Neural crest cell (in vitro differentiated cells): ENCODE measurements at regions not wholly inside any gene's neighbourhood (a gene's known extent, or its start where the extent isn't known, plus 50 kb on each side); places are given as distances from the start of the nearest gene placed in this dataset.

Experiments used
- DNase-seq: peaks from one replicate; pipeline ENCODE4 v3.0.0; 2021; ENCODE audit warnings: low read depth, mixed read lengths, low spot score
- H3K27ac Mint-ChIP-seq: one replicate; pipeline ENCODE4 v1.8.0; 2021; ENCODE audit warnings: mild to moderate bottlenecking, mixed read lengths; ENCODE audit not compliant: unreplicated experiment
- H3K27me3 Mint-ChIP-seq: 2 replicates; pipeline ENCODE4 v1.8.0; 2021; ENCODE audit warnings: low read depth, mild to moderate bottlenecking, mixed read lengths
- H3K36me3 Mint-ChIP-seq: 2 replicates; pipeline ENCODE4 v1.8.0; 2021; ENCODE audit warnings: low read depth, mild to moderate bottlenecking, mixed read lengths
- H3K4me1 Mint-ChIP-seq: 2 replicates; pipeline ENCODE4 v1.8.0; 2021; ENCODE audit warnings: mixed read lengths
- H3K4me3 Mint-ChIP-seq: one replicate; pipeline ENCODE4 v1.8.0; 2021; ENCODE audit warnings: mild to moderate bottlenecking, mixed read lengths
- H3K9me3 Mint-ChIP-seq: 2 replicates; pipeline ENCODE4 v1.8.0; 2021; ENCODE audit warnings: mixed read lengths
- TF ChIP-seq, protein P1 (sequence below): fragments of 200-600 bp; sonication (generic); conservative IDR thresholded peaks from 2 replicates; pipeline ENCODE4 v1.5.0; 2021; ENCODE audit warnings: antibody characterized with exemption, mild to moderate bottlenecking

DNA sequence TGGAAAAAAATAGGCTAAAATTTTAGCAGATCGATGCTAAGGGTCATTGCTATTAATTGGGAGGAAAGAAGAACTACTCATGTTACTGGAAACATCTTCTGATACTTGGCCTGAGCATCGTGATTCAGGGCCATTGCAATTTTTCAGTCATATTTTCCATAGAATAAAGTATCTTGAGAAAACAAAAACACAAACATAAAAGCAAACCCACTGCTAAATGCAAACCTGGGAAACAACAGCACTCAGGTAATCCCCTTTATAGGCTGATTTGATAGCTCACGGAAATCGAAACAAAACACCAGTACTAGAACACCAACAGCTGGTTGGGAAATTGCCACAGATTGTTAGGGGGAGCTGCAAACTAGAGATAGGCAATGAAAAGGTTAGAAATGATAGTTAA lies 172.9 kb upstream of the ESRRG start:
- H3K36me3 Mint-ChIP-seq, result no peaks in the 10 kb centered on the region
- peaks cover 16% of the 10 kb centered on the region for H3K4me1 Mint-ChIP-seq
- no peaks in the 10 kb centered on the region for H3K9me3 Mint-ChIP-seq
- H3K27me3 Mint-ChIP-seq, result no peaks in the 10 kb centered on the region
- H3K4me3 Mint-ChIP-seq, result no peak overlapping the region
- no peak for DNase-seq
- TF ChIP-seq, protein P1, sequence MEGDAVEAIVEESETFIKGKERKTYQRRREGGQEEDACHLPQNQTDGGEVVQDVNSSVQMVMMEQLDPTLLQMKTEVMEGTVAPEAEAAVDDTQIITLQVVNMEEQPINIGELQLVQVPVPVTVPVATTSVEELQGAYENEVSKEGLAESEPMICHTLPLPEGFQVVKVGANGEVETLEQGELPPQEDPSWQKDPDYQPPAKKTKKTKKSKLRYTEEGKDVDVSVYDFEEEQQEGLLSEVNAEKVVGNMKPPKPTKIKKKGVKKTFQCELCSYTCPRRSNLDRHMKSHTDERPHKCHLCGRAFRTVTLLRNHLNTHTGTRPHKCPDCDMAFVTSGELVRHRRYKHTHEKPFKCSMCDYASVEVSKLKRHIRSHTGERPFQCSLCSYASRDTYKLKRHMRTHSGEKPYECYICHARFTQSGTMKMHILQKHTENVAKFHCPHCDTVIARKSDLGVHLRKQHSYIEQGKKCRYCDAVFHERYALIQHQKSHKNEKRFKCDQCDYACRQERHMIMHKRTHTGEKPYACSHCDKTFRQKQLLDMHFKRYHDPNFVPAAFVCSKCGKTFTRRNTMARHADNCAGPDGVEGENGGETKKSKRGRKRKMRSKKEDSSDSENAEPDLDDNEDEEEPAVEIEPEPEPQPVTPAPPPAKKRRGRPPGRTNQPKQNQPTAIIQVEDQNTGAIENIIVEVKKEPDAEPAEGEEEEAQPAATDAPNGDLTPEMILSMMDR, result no peak
- H3K27ac Mint-ChIP-seq, result no peak overlapping the region

DNA sequence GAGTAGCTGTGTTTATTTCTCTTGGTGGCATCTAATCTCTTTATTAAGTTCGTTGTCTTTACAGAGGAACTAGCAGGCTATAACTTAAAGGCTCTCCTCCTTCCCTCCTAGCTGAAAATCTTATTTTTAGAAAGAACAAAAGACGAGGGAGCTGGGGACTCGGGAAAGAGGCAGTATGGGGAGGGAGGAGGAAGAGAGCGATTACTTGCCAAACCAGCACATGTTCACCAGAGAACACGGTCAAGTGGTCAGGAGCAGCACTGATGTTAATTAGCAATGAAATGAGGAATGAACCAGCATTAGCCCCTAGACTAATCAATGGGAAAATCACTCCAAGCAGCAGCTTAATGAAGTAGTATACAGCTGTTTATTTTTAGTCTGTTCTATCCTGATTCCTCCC lies 171.3 kb upstream of the ESRRG start:
- TF ChIP-seq, protein P1, result no peak
- Mint-ChIP-seq H3K4me1 (peaks cover 16% of the 10 kb centered on the region), H3K4me3 (no peak overlapping the region), H3K27ac (no peak overlapping the region), H3K9me3 (no peaks in the 10 kb centered on the region), H3K36me3 (no peaks in the 10 kb centered on the region), H3K27me3 (no peaks in the 10 kb centered on the region)
- no peak for DNase-seq

DNA sequence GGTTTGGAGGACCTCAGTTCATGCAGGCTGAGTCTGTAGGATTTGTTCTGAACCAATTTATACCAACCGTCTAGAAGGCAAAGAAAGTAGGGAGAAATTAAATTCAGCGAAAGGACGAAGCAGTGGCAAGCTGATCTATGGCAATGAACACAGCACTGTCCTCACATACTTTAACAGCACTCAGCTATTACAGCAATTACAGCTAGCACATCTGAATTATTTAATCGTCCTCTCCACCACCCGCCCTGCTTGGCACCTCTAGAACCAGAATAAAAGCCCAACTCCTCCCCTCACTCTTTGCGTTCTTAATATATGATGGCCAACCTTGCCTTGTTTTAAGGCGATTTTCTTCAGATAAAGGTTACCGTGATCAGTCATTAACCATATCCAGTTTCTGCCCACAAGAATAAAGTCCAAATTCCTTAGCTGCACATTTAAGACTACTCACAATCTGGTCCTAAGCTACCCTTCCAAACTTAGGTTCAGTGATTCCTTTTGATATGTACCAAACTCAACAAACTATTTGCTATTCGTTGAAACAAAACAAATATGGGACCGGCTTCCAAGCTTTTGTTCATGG lies 169.4 kb upstream of the ESRRG start:
- DNase-seq, result no peak
- no peaks in the 10 kb centered on the region for H3K36me3 Mint-ChIP-seq
- H3K9me3 Mint-ChIP-seq, result no peaks in the 10 kb centered on the region
- peaks cover 19% of the 10 kb centered on the region for H3K4me1 Mint-ChIP-seq
- TF ChIP-seq, protein P1, result no peak
- no peaks in the 10 kb centered on the region for H3K27me3 Mint-ChIP-seq
- no peak overlapping the region for H3K27ac Mint-ChIP-seq
- no peak overlapping the region for H3K4me3 Mint-ChIP-seq

DNA sequence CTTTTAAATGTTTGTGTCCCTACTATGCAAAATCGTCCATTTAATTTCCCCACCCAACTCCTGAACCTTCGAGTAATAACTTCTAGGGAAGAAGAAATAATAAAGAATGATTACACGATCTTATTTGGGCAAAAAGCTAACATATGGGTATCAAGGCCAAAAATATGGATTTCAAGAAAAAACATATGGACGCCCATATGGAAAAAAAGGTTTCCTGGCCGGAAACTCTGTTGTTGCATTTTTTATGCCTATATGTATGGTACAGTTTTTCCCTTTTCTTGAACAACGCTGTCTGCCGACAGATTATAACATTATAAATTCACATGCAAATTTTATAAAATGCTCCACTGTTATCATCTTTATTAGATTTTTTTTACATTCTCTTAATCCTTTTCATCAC lies 167.6 kb upstream of the ESRRG start:
- Mint-ChIP-seq H3K9me3 (no peaks in the 10 kb centered on the region), H3K4me3 (no peak overlapping the region), H3K36me3 (no peaks in the 10 kb centered on the region), H3K4me1 (peaks cover 15% of the 10 kb centered on the region), H3K27ac (no peak overlapping the region), H3K27me3 (no peaks in the 10 kb centered on the region)
- DNase-seq, result no peak
- TF ChIP-seq, protein P1, result no peak

DNA sequence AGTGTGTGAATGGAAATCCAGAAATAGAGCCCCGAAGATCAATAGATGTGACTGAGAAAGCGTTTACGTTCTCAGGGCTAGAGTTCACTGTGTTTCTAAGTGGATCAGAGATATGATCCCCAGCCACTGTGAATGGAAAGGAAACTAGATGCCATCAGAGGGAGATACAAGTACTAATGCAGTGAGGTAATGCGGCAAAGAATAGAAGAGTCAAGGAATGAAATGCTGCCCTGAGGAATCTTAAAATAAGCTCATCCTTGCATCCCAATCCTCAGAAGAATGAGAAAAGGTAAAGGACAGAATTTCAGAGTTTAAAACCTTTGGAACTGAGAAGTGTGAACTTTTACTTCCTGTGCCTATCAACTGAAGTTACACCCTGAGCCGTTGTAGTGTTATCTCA lies 165.5 kb upstream of the ESRRG start:
- Mint-ChIP-seq H3K27me3 (no peaks in the 10 kb centered on the region), H3K27ac (no peak overlapping the region), H3K36me3 (no peaks in the 10 kb centered on the region), H3K9me3 (no peaks in the 10 kb centered on the region), H3K4me3 (no peak overlapping the region), H3K4me1 (peaks cover 7% of the 10 kb centered on the region)
- TF ChIP-seq, protein P1, result no peak
- no peak for DNase-seq
